GM19239 (cell line): ENCODE measurements at regions not wholly inside any gene's neighbourhood (a gene's known extent, or its start where the extent isn't known, plus 50 kb on each side); places are given as distances from the start of the nearest gene placed in this dataset.

Experiments
- DNase-seq: peaks from one replicate; pipeline ENCODE4 v3.0.0; 2011; ENCODE audit warnings: low spot score; ENCODE audit not compliant: insufficient read length
- FAIRE-seq: peaks from 2 replicates; lab custom pipeline; 2011; peaks lifted over from hg19 to GRCh38; lab: Jason Lieb, UNC

DNA sequence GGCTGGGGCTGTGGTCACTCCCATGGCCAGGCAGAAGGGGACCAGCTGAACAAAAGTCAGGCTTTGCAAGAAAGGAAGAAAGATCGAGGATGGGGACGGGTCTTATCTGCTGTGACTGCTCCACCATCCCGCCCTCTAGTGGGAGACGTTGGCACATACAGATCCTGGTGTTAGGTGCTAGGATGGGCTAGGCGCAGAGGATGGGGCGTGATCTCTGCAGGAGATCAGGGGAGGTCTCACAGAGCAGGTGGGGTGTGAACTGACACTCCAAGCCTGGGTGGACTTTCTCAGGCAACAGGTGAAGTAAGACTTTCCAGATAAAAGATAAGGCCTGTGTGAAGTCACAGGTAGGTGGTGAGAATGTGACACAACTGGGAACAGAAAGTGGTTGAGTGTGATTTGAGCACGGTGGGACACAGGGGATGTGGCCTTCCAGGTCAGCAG is 141.9 kb upstream of the SMAD3 start:
- no peak for DNase-seq
- FAIRE-seq: no peak

DNA sequence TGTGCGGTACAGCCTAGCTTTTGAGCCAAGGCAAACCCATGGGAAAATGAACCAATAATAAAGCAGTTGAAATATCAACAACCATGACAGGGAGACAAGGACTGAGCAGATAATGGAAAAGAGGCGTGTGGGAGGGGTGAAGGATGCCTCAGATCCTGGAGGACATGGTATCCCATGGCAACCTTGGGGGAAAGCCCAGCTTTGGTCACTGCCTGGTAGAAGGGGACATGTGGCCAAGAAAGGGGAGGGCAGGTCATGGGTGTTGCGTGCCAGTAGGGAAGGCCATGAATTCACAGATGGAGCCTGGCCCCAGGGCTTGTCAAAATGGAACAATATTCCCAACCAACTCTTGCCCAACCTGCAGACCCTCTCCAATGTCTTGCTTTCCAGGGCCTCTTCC is 140.5 kb upstream of the SMAD3 start:
- no peak for DNase-seq
- no peak for FAIRE-seq

GRCh38 chr15:66925721-66926120 is 139.7 kb upstream of the SMAD3 start:
- FAIRE-seq (no peak), DNase-seq (no peak)

- FAIRE-seq: no peak
- no peak for DNase-seq
These were observed 138.0 kb upstream of the SMAD3 start for GRCh38 chr15:66927201-66928077.

GRCh38 chr15:66928101-66928500 is 137.3 kb upstream of the SMAD3 start:
- no peak for DNase-seq
- no peak for FAIRE-seq

DNA sequence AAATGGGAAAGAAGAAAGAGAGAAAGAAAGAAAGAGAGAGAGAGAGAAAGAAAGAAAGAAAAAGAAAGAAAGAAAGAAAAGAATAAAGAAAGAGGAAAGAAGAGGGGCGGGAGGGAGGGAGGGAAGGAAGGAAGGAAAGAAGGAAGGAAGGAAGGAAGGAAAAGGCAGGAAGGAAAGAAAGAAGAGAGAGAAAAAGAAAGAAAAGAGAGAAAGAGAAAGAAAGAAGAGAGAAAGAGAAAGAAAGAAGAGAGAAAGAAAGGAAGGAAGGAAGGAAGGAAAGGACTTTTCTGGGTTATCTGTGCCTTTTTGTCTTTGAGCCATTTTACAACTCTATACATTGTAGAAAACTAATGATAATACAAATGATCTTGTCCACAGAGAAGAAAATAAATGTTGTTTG is 136.6 kb upstream of the SMAD3 start:
- FAIRE-seq (no peak), DNase-seq (no peak)

GRCh38 chr15:66929843-66930402 is 135.5 kb upstream of the SMAD3 start:
- FAIRE-seq: no peak
- no peak for DNase-seq

GRCh38 chr15:66931768-66932633 is 133.4 kb upstream of the SMAD3 start:
- FAIRE-seq (no peak), DNase-seq (no peak)

GRCh38 chr15:66932634-66933024 is 132.8 kb upstream of the SMAD3 start:
- no peak for FAIRE-seq
- DNase-seq: no peak

- FAIRE-seq: no peak
- DNase-seq: no peak
These were observed 131.2 kb upstream of the SMAD3 start for GRCh38 chr15:66933932-66934867.

DNA sequence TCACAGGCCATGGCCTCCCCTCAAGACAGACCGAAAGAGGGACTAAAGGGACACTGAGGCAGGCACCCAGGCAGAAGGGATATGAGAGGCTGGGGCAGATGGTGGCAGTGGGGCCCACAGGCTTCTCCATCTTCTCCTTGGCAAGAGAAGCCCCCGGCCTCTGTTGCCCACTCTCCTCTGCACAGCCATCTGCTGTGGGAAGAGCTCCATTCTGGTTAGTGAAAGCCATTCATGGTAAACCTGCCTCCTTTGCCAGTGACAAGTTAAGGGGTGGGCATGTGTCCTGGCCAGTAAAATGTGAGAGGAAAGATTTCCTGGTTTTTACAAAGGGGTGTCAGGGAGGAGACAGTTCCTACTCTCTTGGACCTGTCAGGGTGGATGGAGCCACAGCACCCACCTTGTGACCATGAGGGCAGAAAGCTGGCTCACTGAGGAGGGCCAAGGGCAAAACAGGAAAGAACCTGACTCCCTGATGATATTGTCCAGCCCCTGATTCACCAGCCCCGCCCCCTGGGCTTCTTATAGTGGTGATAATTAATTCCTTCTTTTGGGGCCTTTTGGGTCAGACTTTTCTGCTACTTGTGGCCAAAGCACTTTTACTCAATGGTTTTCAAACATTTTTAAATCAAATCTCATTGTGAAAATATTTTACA is 130.4 kb upstream of the SMAD3 start:
- FAIRE-seq: no peak
- DNase-seq: no peak

DNA sequence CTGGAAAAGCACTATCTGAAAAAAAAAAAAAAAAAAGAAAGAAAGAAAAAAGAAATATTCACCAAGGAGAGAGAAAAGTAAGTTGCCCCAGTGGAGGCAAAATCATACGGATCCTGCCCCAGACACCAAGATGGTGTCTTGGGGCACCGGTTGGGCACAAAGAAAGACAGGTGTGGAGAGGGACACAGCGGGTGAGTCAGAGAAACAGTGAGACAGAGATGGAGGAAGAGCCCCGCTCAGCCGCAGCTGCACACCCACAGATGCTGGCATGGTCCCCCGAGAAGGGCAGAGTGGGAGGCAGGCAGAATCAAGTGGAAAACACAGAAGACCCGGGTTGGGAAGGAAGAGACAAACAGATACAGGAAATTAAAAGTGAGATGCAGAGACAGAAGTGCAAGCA is 129.7 kb upstream of the SMAD3 start:
- DNase-seq (no peak), FAIRE-seq (no peak)

GRCh38 chr15:66936109-66936860 is 129.1 kb upstream of the SMAD3 start:
- FAIRE-seq: no peak
- DNase-seq: no peak

GRCh38 chr15:66936861-66937582 is 128.4 kb upstream of the SMAD3 start:
- no peak for FAIRE-seq

GRCh38 chr15:66937588-66937987 is 127.8 kb upstream of the SMAD3 start:
- FAIRE-seq (no peak), DNase-seq (no peak)

More at GRCh38 chr15:66936861-66937582, 128.4 kb upstream of the SMAD3 start:
- no peak for DNase-seq

GRCh38 chr15:66938114-66938830 is 127.1 kb upstream of the SMAD3 start:
- no peak for FAIRE-seq

GRCh38 chr15:66939016-66939415 is 126.4 kb upstream of the SMAD3 start:
- no peak for FAIRE-seq
- DNase-seq: no peak

More at GRCh38 chr15:66938114-66938830, 127.1 kb upstream of the SMAD3 start:
- DNase-seq: no peak
